ENCODE measurements at regions not wholly inside any gene's neighbourhood (a gene's known extent, or its start where the extent isn't known, plus 50 kb on each side); places are given as distances from the start of the nearest gene placed in this dataset.

DNA sequence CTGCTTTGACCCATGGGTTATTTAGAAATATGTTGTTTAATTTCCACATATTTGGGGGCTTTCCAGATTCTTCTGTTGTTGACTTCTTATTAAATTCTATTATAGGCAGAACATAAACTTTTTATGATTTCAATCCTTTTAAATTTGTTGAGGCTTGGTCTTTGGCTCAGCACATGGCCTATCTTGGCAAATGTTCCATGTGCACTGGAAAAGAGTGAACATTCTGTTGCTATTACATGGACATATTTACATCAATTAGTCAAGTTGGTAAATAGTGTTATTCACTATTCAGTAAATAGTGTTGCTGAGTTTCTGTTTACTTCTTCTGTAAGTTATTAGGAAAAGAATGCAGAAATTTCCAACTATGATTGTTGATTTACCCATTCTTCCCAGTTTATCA lies 75.4 kb downstream of the ETS2 start:
- no peaks in the 10 kb centered on the region for H3K36me3 ChIP-seq (ENCODE audit: control insufficient read depth in 4 of 4, insufficient read depth in 3 of 4, low read depth in 1 of 4, low read length in 3 of 4)

DNA sequence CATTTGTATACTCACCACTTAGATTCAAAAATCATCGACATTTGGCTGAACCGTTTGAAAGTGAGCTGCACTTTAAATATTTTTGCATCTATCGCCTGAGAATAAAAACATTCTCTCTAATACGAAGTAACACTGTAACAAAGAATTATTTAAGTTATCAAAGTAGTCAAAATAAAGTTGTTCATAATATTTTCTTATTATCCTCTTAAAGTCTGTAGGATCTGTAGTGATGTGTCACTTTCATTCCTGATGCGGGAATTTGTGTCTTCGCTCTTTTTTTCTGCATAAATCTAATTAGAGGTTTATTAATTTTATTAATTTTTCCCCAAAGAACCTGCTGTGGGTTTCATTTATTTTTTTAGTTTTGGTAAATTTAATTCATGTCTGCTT lies 74.8 kb downstream of the ETS2 start:
- Histone ChIP-seq H3K27ac (ENCODE audit: low read depth in 1 of 2, low read length in 2 of 2) (peak overlapping the region; percentile 18 to 70), H3K9ac (ENCODE audit: low read depth in 1 of 2, low read length in 2 of 2) (no peak overlapping the region), H3K36me3 (ENCODE audit: control insufficient read depth in 4 of 4, insufficient read depth in 3 of 4, low read depth in 1 of 4, low read length in 3 of 4) (no peaks in the 10 kb centered on the region), H3K4me1 (ENCODE audit: control insufficient read depth in 4 of 4, insufficient read depth in 4 of 4, low read length in 3 of 4) (peaks cover 1 to 15% (median 7%) of the 10 kb centered on the region in 4 donors), H3K4me3 (ENCODE audit: low read depth in 1 of 3, low read length in 3 of 3) (no peak overlapping the region), H3K9me3 (ENCODE audit: control insufficient read depth in 4 of 4, low read length in 3 of 4) (peaks cover 0 to 1% (median 0%) of the 10 kb centered on the region in 4 donors), H3K27me3 (ENCODE audit: control insufficient read depth in 4 of 4, insufficient read depth in 4 of 4, low read length in 3 of 4) (no peaks in the 10 kb centered on the region)
- 86% methylated on average over 6 of the region's 6 CpGs for WGBS
- DNase-seq (ENCODE audit: low spot score): no peak
- no peak for TF ChIP-seq FOXA2 (IDR thresholded peaks at IDR 0.05)
- TF ChIP-seq JUND (IDR thresholded peaks at IDR 0.05): peak in 1 of 2 donors; percentile 7

More for the DNA sequence above, 75.4 kb downstream of the ETS2 start:
- TF ChIP-seq, protein P1, sequence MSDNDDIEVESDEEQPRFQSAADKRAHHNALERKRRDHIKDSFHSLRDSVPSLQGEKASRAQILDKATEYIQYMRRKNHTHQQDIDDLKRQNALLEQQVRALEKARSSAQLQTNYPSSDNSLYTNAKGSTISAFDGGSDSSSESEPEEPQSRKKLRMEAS (IDR thresholded peaks at IDR 0.05): peak; percentile 20
- TF ChIP-seq RAD21 (IDR thresholded peaks at IDR 0.05) (peak in 1 of 2 donors; percentile 14), YY1 (IDR thresholded peaks at IDR 0.05) (no peak), JUND (IDR thresholded peaks at IDR 0.05) (no peak), NR2F2 (IDR thresholded peaks at IDR 0.05) (no peak), TAF1 (conservative IDR thresholded peaks at IDR 0.05) (no peak), RXRA (IDR thresholded peaks at IDR 0.05) (peak; percentile 9 to 16), FOXA1 (IDR thresholded peaks at IDR 0.05) (no peak)
- H3K9me3 ChIP-seq (ENCODE audit: control insufficient read depth in 4 of 4, low read length in 3 of 4): peaks cover 0 to 1% (median 0%) of the 10 kb centered on the region in 4 donors
- no peaks in the 10 kb centered on the region for H3K27me3 ChIP-seq (ENCODE audit: control insufficient read depth in 4 of 4, insufficient read depth in 4 of 4, low read length in 3 of 4)
- H3K4me3 ChIP-seq (ENCODE audit: low read depth in 1 of 3, low read length in 3 of 3): no peak overlapping the region
- H3K27ac ChIP-seq (ENCODE audit: low read depth in 1 of 2, low read length in 2 of 2): peak overlapping the region; percentile 18 to 70
- H3K9ac ChIP-seq (ENCODE audit: low read depth in 1 of 2, low read length in 2 of 2): no peak overlapping the region
- H3K4me1 ChIP-seq (ENCODE audit: control insufficient read depth in 4 of 4, insufficient read depth in 4 of 4, low read length in 3 of 4): peaks cover 1 to 15% (median 7%) of the 10 kb centered on the region in 4 donors
- no peak for DNase-seq (ENCODE audit: low spot score)

DNA sequence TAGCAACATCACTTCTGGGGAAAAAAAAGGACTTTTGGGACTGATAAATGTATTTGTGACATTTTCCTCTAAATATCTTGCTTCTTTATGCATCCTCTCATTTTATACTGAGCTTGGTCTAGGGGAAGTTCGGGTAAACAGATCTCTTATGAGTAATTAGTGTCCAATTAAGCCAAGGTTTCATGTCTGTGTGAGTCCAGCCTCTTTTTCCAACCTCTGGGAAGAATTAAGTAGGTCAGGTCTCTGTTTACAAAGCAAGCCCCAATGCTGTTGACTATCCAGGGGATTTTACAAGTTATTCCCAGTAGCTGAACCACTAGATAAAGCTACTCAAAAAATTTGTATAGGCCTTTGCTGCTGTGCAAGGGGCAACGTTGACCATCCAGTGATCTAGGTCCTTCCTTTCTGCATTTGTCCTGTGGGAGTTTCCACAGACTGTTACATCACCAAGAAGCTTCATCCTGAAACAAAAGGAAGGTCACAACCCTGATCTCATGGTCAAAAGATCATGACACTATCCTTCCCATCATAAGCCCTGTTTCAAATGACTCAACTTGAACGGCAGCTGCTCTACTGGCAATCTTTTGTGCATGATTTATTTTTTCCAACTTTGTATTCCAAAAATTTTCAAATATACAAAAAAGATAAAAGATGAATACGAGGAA lies 74.3 kb downstream of the ETS2 start:
- Histone ChIP-seq H3K27ac (ENCODE audit: low read depth in 1 of 2, low read length in 2 of 2) (peak overlapping the region; percentile 69 to 70), H3K4me1 (ENCODE audit: control insufficient read depth in 4 of 4, insufficient read depth in 4 of 4, low read length in 3 of 4) (peaks cover 1 to 15% (median 7%) of the 10 kb centered on the region in 4 donors), H3K4me3 (ENCODE audit: low read depth in 1 of 3, low read length in 3 of 3) (no peak overlapping the region), H3K27me3 (ENCODE audit: control insufficient read depth in 4 of 4, insufficient read depth in 4 of 4, low read length in 3 of 4) (no peaks in the 10 kb centered on the region), H3K9me3 (ENCODE audit: control insufficient read depth in 4 of 4, low read length in 3 of 4) (peaks cover 0 to 1% (median 0%) of the 10 kb centered on the region in 4 donors), H3K36me3 (ENCODE audit: control insufficient read depth in 4 of 4, insufficient read depth in 3 of 4, low read depth in 1 of 4, low read length in 3 of 4) (no peaks in the 10 kb centered on the region), H3K9ac (ENCODE audit: low read depth in 1 of 2, low read length in 2 of 2) (no peak overlapping the region)
- no peak for DNase-seq (ENCODE audit: low spot score)
- WGBS: 53% methylated on average over 4 of the region's 4 CpGs
- TF ChIP-seq EGR1 (IDR thresholded peaks at IDR 0.05; ENCODE audit: low read depth in 2 of 2): peak in 1 of 2 donors; percentile 8
- no peak for TF ChIP-seq FOXA1 (IDR thresholded peaks at IDR 0.05)
- TF ChIP-seq, protein P2, sequence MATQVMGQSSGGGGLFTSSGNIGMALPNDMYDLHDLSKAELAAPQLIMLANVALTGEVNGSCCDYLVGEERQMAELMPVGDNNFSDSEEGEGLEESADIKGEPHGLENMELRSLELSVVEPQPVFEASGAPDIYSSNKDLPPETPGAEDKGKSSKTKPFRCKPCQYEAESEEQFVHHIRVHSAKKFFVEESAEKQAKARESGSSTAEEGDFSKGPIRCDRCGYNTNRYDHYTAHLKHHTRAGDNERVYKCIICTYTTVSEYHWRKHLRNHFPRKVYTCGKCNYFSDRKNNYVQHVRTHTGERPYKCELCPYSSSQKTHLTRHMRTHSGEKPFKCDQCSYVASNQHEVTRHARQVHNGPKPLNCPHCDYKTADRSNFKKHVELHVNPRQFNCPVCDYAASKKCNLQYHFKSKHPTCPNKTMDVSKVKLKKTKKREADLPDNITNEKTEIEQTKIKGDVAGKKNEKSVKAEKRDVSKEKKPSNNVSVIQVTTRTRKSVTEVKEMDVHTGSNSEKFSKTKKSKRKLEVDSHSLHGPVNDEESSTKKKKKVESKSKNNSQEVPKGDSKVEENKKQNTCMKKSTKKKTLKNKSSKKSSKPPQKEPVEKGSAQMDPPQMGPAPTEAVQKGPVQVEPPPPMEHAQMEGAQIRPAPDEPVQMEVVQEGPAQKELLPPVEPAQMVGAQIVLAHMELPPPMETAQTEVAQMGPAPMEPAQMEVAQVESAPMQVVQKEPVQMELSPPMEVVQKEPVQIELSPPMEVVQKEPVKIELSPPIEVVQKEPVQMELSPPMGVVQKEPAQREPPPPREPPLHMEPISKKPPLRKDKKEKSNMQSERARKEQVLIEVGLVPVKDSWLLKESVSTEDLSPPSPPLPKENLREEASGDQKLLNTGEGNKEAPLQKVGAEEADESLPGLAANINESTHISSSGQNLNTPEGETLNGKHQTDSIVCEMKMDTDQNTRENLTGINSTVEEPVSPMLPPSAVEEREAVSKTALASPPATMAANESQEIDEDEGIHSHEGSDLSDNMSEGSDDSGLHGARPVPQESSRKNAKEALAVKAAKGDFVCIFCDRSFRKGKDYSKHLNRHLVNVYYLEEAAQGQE (IDR thresholded peaks at IDR 0.05): peak; percentile 24
- peak; percentile 55 to 68 for TF ChIP-seq RXRA (IDR thresholded peaks at IDR 0.05)
- no peak for TF ChIP-seq FOXA2 (IDR thresholded peaks at IDR 0.05)
- TF ChIP-seq RAD21 (IDR thresholded peaks at IDR 0.05): peak in 1 of 2 donors; percentile 20
- TF ChIP-seq SP1 (IDR thresholded peaks at IDR 0.05): peak; percentile 49
- no peak for TF ChIP-seq GABPA (IDR thresholded peaks at IDR 0.05 in 1 of 2, conservative IDR thresholded peaks at IDR 0.05 in 1 of 2)
- TF ChIP-seq TAF1 (conservative IDR thresholded peaks at IDR 0.05): no peak
- TF ChIP-seq, protein P1 (IDR thresholded peaks at IDR 0.05): no peak
- TF ChIP-seq, protein P3, sequence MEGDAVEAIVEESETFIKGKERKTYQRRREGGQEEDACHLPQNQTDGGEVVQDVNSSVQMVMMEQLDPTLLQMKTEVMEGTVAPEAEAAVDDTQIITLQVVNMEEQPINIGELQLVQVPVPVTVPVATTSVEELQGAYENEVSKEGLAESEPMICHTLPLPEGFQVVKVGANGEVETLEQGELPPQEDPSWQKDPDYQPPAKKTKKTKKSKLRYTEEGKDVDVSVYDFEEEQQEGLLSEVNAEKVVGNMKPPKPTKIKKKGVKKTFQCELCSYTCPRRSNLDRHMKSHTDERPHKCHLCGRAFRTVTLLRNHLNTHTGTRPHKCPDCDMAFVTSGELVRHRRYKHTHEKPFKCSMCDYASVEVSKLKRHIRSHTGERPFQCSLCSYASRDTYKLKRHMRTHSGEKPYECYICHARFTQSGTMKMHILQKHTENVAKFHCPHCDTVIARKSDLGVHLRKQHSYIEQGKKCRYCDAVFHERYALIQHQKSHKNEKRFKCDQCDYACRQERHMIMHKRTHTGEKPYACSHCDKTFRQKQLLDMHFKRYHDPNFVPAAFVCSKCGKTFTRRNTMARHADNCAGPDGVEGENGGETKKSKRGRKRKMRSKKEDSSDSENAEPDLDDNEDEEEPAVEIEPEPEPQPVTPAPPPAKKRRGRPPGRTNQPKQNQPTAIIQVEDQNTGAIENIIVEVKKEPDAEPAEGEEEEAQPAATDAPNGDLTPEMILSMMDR (IDR thresholded peaks at IDR 0.05; ENCODE audit: low read depth, low read length, missing input control): no peak
- no peak for TF ChIP-seq HNF4G (IDR thresholded peaks at IDR 0.05)
- TF ChIP-seq, protein P4, sequence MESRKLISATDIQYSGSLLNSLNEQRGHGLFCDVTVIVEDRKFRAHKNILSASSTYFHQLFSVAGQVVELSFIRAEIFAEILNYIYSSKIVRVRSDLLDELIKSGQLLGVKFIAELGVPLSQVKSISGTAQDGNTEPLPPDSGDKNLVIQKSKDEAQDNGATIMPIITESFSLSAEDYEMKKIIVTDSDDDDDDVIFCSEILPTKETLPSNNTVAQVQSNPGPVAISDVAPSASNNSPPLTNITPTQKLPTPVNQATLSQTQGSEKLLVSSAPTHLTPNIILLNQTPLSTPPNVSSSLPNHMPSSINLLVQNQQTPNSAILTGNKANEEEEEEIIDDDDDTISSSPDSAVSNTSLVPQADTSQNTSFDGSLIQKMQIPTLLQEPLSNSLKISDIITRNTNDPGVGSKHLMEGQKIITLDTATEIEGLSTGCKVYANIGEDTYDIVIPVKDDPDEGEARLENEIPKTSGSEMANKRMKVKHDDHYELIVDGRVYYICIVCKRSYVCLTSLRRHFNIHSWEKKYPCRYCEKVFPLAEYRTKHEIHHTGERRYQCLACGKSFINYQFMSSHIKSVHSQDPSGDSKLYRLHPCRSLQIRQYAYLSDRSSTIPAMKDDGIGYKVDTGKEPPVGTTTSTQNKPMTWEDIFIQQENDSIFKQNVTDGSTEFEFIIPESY (IDR thresholded peaks at IDR 0.05): no peak
- peak; percentile 90 for TF ChIP-seq NR2F2 (IDR thresholded peaks at IDR 0.05)
- no peak for TF ChIP-seq YY1 (IDR thresholded peaks at IDR 0.05)
- TF ChIP-seq, protein P5, sequence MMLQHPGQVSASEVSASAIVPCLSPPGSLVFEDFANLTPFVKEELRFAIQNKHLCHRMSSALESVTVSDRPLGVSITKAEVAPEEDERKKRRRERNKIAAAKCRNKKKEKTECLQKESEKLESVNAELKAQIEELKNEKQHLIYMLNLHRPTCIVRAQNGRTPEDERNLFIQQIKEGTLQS (IDR thresholded peaks at IDR 0.05): peak; percentile 65
- peak; percentile 43 to 54 for TF ChIP-seq JUND (IDR thresholded peaks at IDR 0.05)
- peak; percentile 53 to 65 for TF ChIP-seq HNF4A (conservative IDR thresholded peaks at IDR 0.05)
